ENCODE measurements at regions not wholly inside any gene's neighbourhood (a gene's known extent, or its start where the extent isn't known, plus 50 kb on each side); places are given as distances from the start of the nearest gene placed in this dataset.
"Not testable (repeated sequence)": the region's sequence is repeated elsewhere in the genome, so short reads cannot be mapped to it uniquely, and the experiment has no call there.

DNA sequence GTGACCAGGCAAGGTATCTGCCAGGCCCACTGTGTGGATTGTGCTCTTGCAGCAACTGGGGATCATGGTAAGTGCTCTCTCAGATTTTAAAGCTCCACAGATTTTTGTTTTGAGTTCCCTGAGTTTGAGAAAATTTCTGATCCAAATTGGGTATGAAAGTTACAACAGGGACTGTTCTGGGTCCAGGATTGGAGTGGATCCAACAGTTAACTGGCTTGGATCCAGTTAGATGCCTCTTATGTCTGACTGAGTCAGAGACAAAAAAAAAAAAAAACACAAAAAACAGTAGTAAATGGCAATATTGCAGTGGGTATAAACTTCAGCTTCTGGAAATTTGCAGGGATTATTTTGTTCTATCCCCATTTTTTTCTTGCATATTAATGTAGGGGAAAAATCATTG is 598.8 kb downstream of the C12orf50 start:
- ChIA-PET CTCF (no interaction called here), POLR2A (no interaction called here)
- intact Hi-C loops (cut with micrococcal nuclease), result no loop called here
- H3K27ac Mint-ChIP-seq, result no peak overlapping the region
- TF ChIP-seq, protein P1, sequence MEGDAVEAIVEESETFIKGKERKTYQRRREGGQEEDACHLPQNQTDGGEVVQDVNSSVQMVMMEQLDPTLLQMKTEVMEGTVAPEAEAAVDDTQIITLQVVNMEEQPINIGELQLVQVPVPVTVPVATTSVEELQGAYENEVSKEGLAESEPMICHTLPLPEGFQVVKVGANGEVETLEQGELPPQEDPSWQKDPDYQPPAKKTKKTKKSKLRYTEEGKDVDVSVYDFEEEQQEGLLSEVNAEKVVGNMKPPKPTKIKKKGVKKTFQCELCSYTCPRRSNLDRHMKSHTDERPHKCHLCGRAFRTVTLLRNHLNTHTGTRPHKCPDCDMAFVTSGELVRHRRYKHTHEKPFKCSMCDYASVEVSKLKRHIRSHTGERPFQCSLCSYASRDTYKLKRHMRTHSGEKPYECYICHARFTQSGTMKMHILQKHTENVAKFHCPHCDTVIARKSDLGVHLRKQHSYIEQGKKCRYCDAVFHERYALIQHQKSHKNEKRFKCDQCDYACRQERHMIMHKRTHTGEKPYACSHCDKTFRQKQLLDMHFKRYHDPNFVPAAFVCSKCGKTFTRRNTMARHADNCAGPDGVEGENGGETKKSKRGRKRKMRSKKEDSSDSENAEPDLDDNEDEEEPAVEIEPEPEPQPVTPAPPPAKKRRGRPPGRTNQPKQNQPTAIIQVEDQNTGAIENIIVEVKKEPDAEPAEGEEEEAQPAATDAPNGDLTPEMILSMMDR (IDR thresholded peaks at IDR 0.05), result no peak
- ATAC-seq (no peak), DNase-seq (no peak)
- H3K9me3 Mint-ChIP-seq, result peaks cover 14% of the 10 kb centered on the region
- no peaks in the 10 kb centered on the region for H3K4me1 Mint-ChIP-seq (ENCODE audit: low read depth)
- no peaks in the 10 kb centered on the region for H3K36me3 Mint-ChIP-seq (ENCODE audit: low read depth)
- no peaks in the 10 kb centered on the region for H3K27me3 Mint-ChIP-seq
- H3K4me3 Mint-ChIP-seq, result no peak overlapping the region

DNA sequence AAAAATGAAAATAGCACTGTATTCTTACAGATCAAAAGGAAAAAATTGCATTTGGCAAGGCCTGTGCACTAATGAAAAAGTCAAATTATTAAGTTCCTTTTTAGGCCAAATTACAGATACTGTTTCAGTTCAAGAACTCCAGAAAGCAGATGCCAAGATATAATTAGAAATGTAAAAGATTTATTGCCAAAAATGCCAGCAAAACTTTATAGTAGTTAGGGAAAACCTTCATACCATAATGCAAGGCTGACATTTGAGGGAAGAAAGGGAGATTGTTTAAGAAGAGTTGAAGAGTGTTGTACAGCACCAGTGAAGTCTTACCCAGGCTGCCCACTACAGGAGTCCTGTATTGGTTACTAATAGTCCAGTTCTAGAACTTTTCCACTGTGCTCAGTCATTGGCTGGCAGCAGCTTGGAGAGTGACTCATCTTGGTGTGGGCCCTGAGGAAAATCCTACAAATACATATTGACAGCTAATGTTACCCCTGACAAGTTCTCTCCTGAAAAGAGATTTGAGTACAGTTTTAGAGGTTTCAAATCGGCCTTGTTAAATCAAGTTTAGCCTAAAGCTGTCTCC is 600.4 kb downstream of the C12orf50 start:
- ATAC-seq, result no peak
- CTCF ChIA-PET, result no interaction called here
- intact Hi-C loops (cut with micrococcal nuclease), result no loop called here
- Mint-ChIP-seq H3K36me3 (ENCODE audit: low read depth) (no peaks in the 10 kb centered on the region), H3K9me3 (peaks cover 14% of the 10 kb centered on the region), H3K4me3 (no peak overlapping the region), H3K27me3 (no peaks in the 10 kb centered on the region), H3K4me1 (ENCODE audit: low read depth) (no peaks in the 10 kb centered on the region), H3K27ac (no peak overlapping the region)
- POLR2A ChIA-PET, result no interaction called here
- no peak for DNase-seq
- TF ChIP-seq, protein P1 (IDR thresholded peaks at IDR 0.05), result no peak

DNA sequence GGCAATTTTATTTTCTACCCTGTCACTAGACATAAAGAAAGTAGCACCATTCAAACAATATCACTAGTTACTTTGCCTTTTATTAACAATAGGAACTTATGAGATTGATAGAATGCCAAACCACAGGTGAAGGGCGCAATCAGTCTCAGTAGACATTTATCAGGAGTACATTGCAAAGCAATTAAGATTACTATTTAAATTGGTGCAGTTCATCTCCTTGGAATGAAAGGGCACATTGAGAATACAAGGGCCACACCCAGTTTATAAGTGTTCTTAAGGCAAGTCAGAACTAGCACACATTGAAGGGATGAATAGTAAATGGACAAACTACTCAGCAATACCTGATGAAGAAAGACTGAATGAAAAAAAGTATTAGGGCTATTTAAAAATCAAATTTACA is 601.4 kb downstream of the C12orf50 start:
- ATAC-seq, result no peak
- Mint-ChIP-seq H3K36me3 (ENCODE audit: low read depth) (no peaks in the 10 kb centered on the region), H3K27me3 (no peaks in the 10 kb centered on the region), H3K4me1 (ENCODE audit: low read depth) (no peaks in the 10 kb centered on the region), H3K4me3 (no peak overlapping the region), H3K9me3 (peaks cover 14% of the 10 kb centered on the region), H3K27ac (no peak overlapping the region)
- intact Hi-C loops (cut with micrococcal nuclease), result no loop called here
- TF ChIP-seq, protein P1 (IDR thresholded peaks at IDR 0.05), result no peak
- no peak for DNase-seq
- POLR2A ChIA-PET, result no interaction called here
- CTCF ChIA-PET, result no interaction called here

DNA sequence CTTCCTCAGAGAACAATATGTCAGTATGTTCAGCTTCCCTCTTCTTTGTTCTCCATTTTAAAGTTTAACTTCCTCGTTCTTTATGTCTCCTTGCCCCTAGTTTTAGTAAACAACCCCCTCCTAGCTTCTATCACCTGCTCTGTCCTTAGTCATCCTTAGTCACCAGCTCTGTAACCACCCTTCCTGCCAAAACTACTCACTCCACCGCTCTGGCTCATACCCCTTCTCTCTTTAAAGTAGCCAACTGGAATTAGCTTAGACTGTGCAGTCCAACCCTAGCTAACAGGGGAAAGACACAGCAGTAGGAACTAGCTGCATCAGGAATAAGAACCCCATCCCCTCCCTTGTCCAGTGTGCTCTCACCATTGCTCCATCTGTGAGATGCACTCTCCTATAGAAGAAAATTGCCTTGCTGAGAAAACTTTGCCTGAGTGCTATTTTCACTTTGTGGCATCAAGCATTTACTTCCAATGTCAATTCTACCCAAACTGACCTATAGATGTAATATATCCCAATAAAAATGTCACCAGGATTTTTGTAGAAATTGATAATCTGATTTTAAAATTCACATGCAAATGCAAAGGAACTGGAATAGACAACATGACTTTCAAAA is 603.2 kb downstream of the C12orf50 start:
- H3K4me1 Mint-ChIP-seq (ENCODE audit: low read depth), result no peaks in the 10 kb centered on the region
- CTCF ChIA-PET, result no interaction called here
- DNase-seq, result no peak
- H3K36me3 Mint-ChIP-seq (ENCODE audit: low read depth), result no peaks in the 10 kb centered on the region
- H3K9me3 Mint-ChIP-seq, result peaks cover 16% of the 10 kb centered on the region
- POLR2A ChIA-PET, result no interaction called here
- intact Hi-C loops (cut with micrococcal nuclease), result no loop called here
- H3K27me3 Mint-ChIP-seq, result no peaks in the 10 kb centered on the region
- no peak overlapping the region for H3K27ac Mint-ChIP-seq
- TF ChIP-seq, protein P1 (IDR thresholded peaks at IDR 0.05), result no peak
- ATAC-seq, result no peak
- no peak overlapping the region for H3K4me3 Mint-ChIP-seq

DNA sequence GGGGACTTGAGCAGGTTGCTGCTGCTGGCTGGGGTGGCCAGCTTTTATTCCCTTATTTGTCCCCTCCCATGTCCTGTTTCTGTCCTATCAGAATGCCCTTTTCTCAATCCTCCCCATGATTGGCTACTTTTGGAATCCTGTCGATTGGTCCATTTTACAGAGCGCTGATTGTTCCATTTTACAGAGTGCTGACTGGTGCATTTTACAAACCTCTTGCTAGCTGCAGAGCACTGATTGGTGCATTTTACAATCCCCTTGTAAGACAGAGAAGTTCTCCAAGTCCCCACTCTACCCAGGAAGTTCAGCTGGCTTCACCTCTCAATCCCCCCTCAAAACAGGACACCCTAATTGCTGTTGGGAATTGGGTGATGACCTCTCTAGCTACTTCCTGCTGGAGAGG is 608.0 kb downstream of the C12orf50 start:
- H3K27ac Mint-ChIP-seq; H3K36me3 Mint-ChIP-seq (ENCODE audit: low read depth); CTCF ChIA-PET: not testable (repeated sequence)

More for the DNA sequence above, 608.0 kb downstream of the C12orf50 start:
- POLR2A ChIA-PET; DNase-seq; H3K4me3 Mint-ChIP-seq; H3K27me3 Mint-ChIP-seq; intact Hi-C loops (cut with micrococcal nuclease); H3K4me1 Mint-ChIP-seq (ENCODE audit: low read depth); ATAC-seq: not testable (repeated sequence)
- H3K9me3 Mint-ChIP-seq, result peaks cover 11% of the 10 kb centered on the region
